ENCODE measurements at regions not wholly inside any gene's neighbourhood (a gene's known extent, or its start where the extent isn't known, plus 50 kb on each side); places are given as distances from the start of the nearest gene placed in this dataset.

- Histone ChIP-seq H3K4me2 (ENCODE audit: insufficient read depth, low read length) (no peak overlapping the region), H4K20me1 (replicated peaks; ENCODE audit: control insufficient read depth, extremely low read depth, insufficient read depth, low read length) (no peaks in the 10 kb centered on the region), H3K4me1 (ENCODE audit: control insufficient read depth, extremely low read depth, insufficient read depth, low read length) (peaks cover 17% of the 10 kb centered on the region), H3K9me3 (replicated peaks; ENCODE audit: control insufficient read depth, insufficient read depth, low read length) (no peaks in the 10 kb centered on the region), H3K27ac (ENCODE audit: insufficient read depth, low read depth, low read length) (no peak overlapping the region), H3K9ac (replicated peaks; ENCODE audit: extremely low read depth, insufficient read depth, low read length) (no peak overlapping the region), H3K9me1 (replicated peaks; ENCODE audit: control insufficient read depth, extremely low read depth, insufficient read depth, low read length) (no peaks in the 10 kb centered on the region), H3K79me2 (ENCODE audit: control insufficient read depth, insufficient read depth, low read length) (peaks cover 2% of the 10 kb centered on the region), H3K27me3 (ENCODE audit: control insufficient read depth in 2 of 2, insufficient read depth in 2 of 2, low read length in 2 of 2) (no peaks in the 10 kb centered on the region), H2AFZ (ENCODE audit: low read depth, low read length) (no peak overlapping the region), H3K4me3 (replicated peaks in 1 of 3; ENCODE audit: insufficient read depth in 1 of 3, low read depth in 1 of 3, low read length in 3 of 3) (no peak overlapping the region), H3K36me3 (ENCODE audit: control insufficient read depth in 2 of 2, extremely low read depth in 1 of 2, insufficient read depth in 2 of 2, low read length in 2 of 2) (no peaks in the 10 kb centered on the region)
- no peak for DNase-seq (ENCODE audit: low read depth, low spot score)
- dilution Hi-C loops (cut with MboI; ENCODE audit: extremely low pct_ligation_motif_present, low sequenced_read_pairs): no loop called here
- intact Hi-C loops (cut with micrococcal nuclease): loop anchor here (5.0 kb wide), 2 partner anchors 166 to 289 kb away; no protein-coding TSS in a partner anchor
- CTCF ChIA-PET: interaction anchor here (6.7 to 7.6 kb wide), 2 partner anchors 79 to 98 kb away, joined by 59 to 86 read pairs; partner anchors contain the start of gene SERTAD2
- FAIRE-seq: no peak
- TF ChIP-seq POLR2AphosphoS5 (IDR thresholded peaks at IDR 0.05; ENCODE audit: insufficient read depth, low read depth, low read length) (no peak), JUN (IDR thresholded peaks at IDR 0.05; ENCODE audit: borderline replicate concordance, insufficient read depth, insufficient read length, low read depth) (no peak), POLR2A (IDR thresholded peaks at IDR 0.05; ENCODE audit: low read depth, low read length) (no peak), EZH2 (IDR thresholded peaks at IDR 0.05; ENCODE audit: borderline replicate concordance, low read depth, low read length, severe bottlenecking) (no peak), GATA2 (IDR thresholded peaks at IDR 0.05; ENCODE audit: insufficient read depth, insufficient read length, low read depth, low read length) (no peak), CTCF (IDR thresholded peaks at IDR 0.05; ENCODE audit: extremely low read depth in 1 of 2, insufficient read depth in 1 of 2, low read depth in 1 of 2, low read length in 2 of 2) (no peak), FOS (IDR thresholded peaks at IDR 0.05; ENCODE audit: borderline replicate concordance, insufficient read depth, low read length) (no peak), MYC (IDR thresholded peaks at IDR 0.05; ENCODE audit: low read depth, low read length) (no peak)
- TF ChIP-seq, protein P1, sequence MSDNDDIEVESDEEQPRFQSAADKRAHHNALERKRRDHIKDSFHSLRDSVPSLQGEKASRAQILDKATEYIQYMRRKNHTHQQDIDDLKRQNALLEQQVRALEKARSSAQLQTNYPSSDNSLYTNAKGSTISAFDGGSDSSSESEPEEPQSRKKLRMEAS (IDR thresholded peaks at IDR 0.05; ENCODE audit: insufficient read depth, insufficient read length): no peak
- POLR2A ChIA-PET: no interaction called here
- no TSS peak for BruUV-seq (replicated peaks)
These were observed 99.7 kb upstream of the SERTAD2 start for GRCh38 chr2:64753399-64753798.

Measured in endothelial cell of umbilical vein (primary cell).